ENCODE measurements at regions not wholly inside any gene's neighbourhood (a gene's known extent, or its start where the extent isn't known, plus 50 kb on each side); places are given as distances from the start of the nearest gene placed in this dataset.
"Not testable (repeated sequence)": the region's sequence is repeated elsewhere in the genome, so short reads cannot be mapped to it uniquely, and the experiment has no call there.

DNA sequence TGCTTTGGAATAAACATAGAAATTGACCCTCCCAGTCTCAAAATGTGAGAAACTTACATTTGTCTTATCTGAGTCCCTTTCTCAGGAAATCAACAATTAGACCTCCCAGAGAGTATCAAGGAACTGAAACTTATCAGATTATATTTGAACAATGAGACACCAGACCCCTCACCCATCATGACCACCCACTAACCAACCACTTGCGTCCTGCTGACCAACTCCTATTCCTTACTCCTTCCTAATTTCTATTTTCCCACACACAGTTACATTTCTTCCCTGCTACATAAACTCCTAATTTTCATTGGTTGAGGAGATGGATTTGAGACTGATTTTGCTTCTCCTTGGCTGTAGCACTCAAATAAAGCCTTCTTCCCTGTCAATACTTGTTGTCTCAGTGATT is 97.9 kb downstream of the TPBG start:
- POLR2A ChIA-PET = no interaction called here
- no peaks in the 10 kb centered on the region for H3K4me1 ChIP-seq (ENCODE audit: insufficient read depth, low read length, poor library complexity, severe bottlenecking)
- H4K20me1 ChIP-seq (ENCODE audit: insufficient read depth, low read length) = no peaks in the 10 kb centered on the region
- intact Hi-C loops (cut with micrococcal nuclease; ENCODE audit: unreplicated experiment) = no loop called here
- H3K4me3 ChIP-seq (ENCODE audit: low read depth, low read length, poor library complexity, severe bottlenecking) = no peak overlapping the region
- H3K79me2 ChIP-seq (ENCODE audit: insufficient read depth, low read depth, low read length) = no peaks in the 10 kb centered on the region
- CTCF ChIA-PET (ENCODE audit: unreplicated experiment) = no interaction called here
- H2AFZ ChIP-seq (ENCODE audit: low read length) = no peak overlapping the region
- DNase-seq (ENCODE audit: low spot score) = no peak
- H3K27ac ChIP-seq (ENCODE audit: low read depth, low read length, poor library complexity, severe bottlenecking) = no peak overlapping the region
- 0 out of 2 replicates have a peak, but pooled peaks cover 1% of the 10 kb centered on the region for H3K9me3 ChIP-seq (ENCODE audit: low read length)
- H3K9me2 ChIP-seq (ENCODE audit: insufficient read depth, low read length) = no peaks in the 10 kb centered on the region
- BruUV-seq (replicated peaks) = no TSS peak
- H3K36me3 ChIP-seq (ENCODE audit: insufficient read depth, low read length) = no peaks in the 10 kb centered on the region
- no peak overlapping the region for H3K4me2 ChIP-seq (ENCODE audit: low read length)
- TF ChIP-seq CTCF (conservative IDR thresholded peaks at IDR 0.05; ENCODE audit: low read length) = no peak
- no peak for TF ChIP-seq EZH2phosphoT487 (IDR thresholded peaks at IDR 0.05; ENCODE audit: borderline replicate concordance, low read depth, low read length)

GRCh38 chr6:82467338-82467737 is 103.7 kb downstream of the TPBG start:
- CTCF ChIA-PET (ENCODE audit: unreplicated experiment) = no interaction called here
- Histone ChIP-seq H4K20me1 (ENCODE audit: insufficient read depth, low read length) (no peaks in the 10 kb centered on the region), H3K9me2 (ENCODE audit: insufficient read depth, low read length) (no peaks in the 10 kb centered on the region), H3K4me1 (ENCODE audit: insufficient read depth, low read length, poor library complexity, severe bottlenecking) (no peaks in the 10 kb centered on the region), H3K4me3 (ENCODE audit: low read depth, low read length, poor library complexity, severe bottlenecking) (no peak overlapping the region), H2AFZ (ENCODE audit: low read length) (no peak overlapping the region), H3K79me2 (ENCODE audit: insufficient read depth, low read depth, low read length) (no peaks in the 10 kb centered on the region), H3K36me3 (ENCODE audit: insufficient read depth, low read length) (no peaks in the 10 kb centered on the region), H3K9me3 (ENCODE audit: low read length) (peaks cover 12% of the 10 kb centered on the region; the same call in 1 of the 2 replicates), H3K4me2 (ENCODE audit: low read length) (no peak overlapping the region), H3K27ac (ENCODE audit: low read depth, low read length, poor library complexity, severe bottlenecking) (no peak overlapping the region)
- no peak for DNase-seq (ENCODE audit: low spot score)
- POLR2A ChIA-PET = interaction anchor here (0.6 to 0.7 kb wide), 2 partner anchors 141 to 196 kb away, joined by 3 read pairs; no protein-coding TSS in a partner anchor
- intact Hi-C loops (cut with micrococcal nuclease; ENCODE audit: unreplicated experiment) = no loop called here
- no TSS peak for BruUV-seq (replicated peaks)
- TF ChIP-seq EZH2phosphoT487 (IDR thresholded peaks at IDR 0.05; ENCODE audit: borderline replicate concordance, low read depth, low read length) (no peak), CTCF (conservative IDR thresholded peaks at IDR 0.05; ENCODE audit: low read length) (no peak)

GRCh38 chr6:82470123-82470522 is 106.5 kb downstream of the TPBG start:
- BruUV-seq (replicated peaks); H4K20me1 ChIP-seq (ENCODE audit: insufficient read depth, low read length); H3K4me2 ChIP-seq (ENCODE audit: low read length); CTCF ChIA-PET (ENCODE audit: unreplicated experiment); POLR2A ChIA-PET; intact Hi-C loops (cut with micrococcal nuclease; ENCODE audit: unreplicated experiment); H3K9me2 ChIP-seq (ENCODE audit: insufficient read depth, low read length); H3K36me3 ChIP-seq (ENCODE audit: insufficient read depth, low read length); H3K4me1 ChIP-seq (ENCODE audit: insufficient read depth, low read length, poor library complexity, severe bottlenecking); DNase-seq (ENCODE audit: low spot score); H3K79me2 ChIP-seq (ENCODE audit: insufficient read depth, low read depth, low read length); H2AFZ ChIP-seq (ENCODE audit: low read length); H3K4me3 ChIP-seq (ENCODE audit: low read depth, low read length, poor library complexity, severe bottlenecking); H3K27ac ChIP-seq (ENCODE audit: low read depth, low read length, poor library complexity, severe bottlenecking): not testable (repeated sequence)
- peaks cover 12% of the 10 kb centered on the region; the same call in 1 of the 2 replicates for H3K9me3 ChIP-seq (ENCODE audit: low read length)

GRCh38 chr6:82475106-82475505 is 111.5 kb downstream of the TPBG start:
- DNase-seq (ENCODE audit: low spot score); intact Hi-C loops (cut with micrococcal nuclease; ENCODE audit: unreplicated experiment); H3K79me2 ChIP-seq (ENCODE audit: insufficient read depth, low read depth, low read length); H3K27ac ChIP-seq (ENCODE audit: low read depth, low read length, poor library complexity, severe bottlenecking); H4K20me1 ChIP-seq (ENCODE audit: insufficient read depth, low read length); H3K36me3 ChIP-seq (ENCODE audit: insufficient read depth, low read length); H3K4me3 ChIP-seq (ENCODE audit: low read depth, low read length, poor library complexity, severe bottlenecking); H3K9me3 ChIP-seq (ENCODE audit: low read length); CTCF ChIA-PET (ENCODE audit: unreplicated experiment); POLR2A ChIA-PET; H3K4me1 ChIP-seq (ENCODE audit: insufficient read depth, low read length, poor library complexity, severe bottlenecking); H3K4me2 ChIP-seq (ENCODE audit: low read length); H3K9me2 ChIP-seq (ENCODE audit: insufficient read depth, low read length); BruUV-seq (replicated peaks); H2AFZ ChIP-seq (ENCODE audit: low read length): not testable (repeated sequence)
